Colonic mucosa (tissue), 4 donors: ENCODE measurements at regions not wholly inside any gene's neighbourhood (a gene's known extent, or its start where the extent isn't known, plus 50 kb on each side); places are given as distances from the start of the nearest gene placed in this dataset.

Experiments used
- DNase-seq: peaks from one replicate; pipeline ENCODE4 v3.0.0-alpha.2; 2020
- H3K27ac ChIP-seq: fragments of 200-600 bp; one replicate; pipeline ENCODE4 v1.8.0; 2021
- H3K27me3 ChIP-seq: fragments of 200-600 bp; one replicate; pipeline ENCODE4 v1.8.0; 2021
- H3K36me3 ChIP-seq: fragments of 200-600 bp; one replicate; pipeline ENCODE4 v1.8.0; 2021
- H3K4me1 ChIP-seq: fragments of 200-600 bp; one replicate; pipeline ENCODE4 v1.8.0; 2021; ENCODE audit warnings: mild to moderate bottlenecking
- H3K4me3 ChIP-seq: fragments of 200-600 bp; one replicate; pipeline ENCODE4 v1.8.0; 2021
- H3K9ac ChIP-seq, 2 donors: one replicate each; pipeline ENCODE4 v1.7.0; 2013; ENCODE audit warnings: control low read depth in 2 of 2, low read depth in 2 of 2, low read length in 2 of 2
- H3K9me3 ChIP-seq: fragments of 200-600 bp; one replicate; pipeline ENCODE4 v1.8.0; 2021
- CTCF ChIP-seq: fragments of 200-600 bp; IDR thresholded peaks from one replicate; pipeline ENCODE4 v1.8.0; 2022; ENCODE audit warnings: antibody characterized with exemption, mild to moderate bottlenecking
- intact Hi-C: fragments of 100-400 bp; cut with DNase I; formaldehyde crosslinking; loops from one replicate; pipeline ENCODE4 v1.14.1; 2022
- donor health status: healthy.
- donor health status: DM: no; HTN: no; CAD: no.
- donor health status: DM: no; HTN: no; CAD: no.

GRCh38 chr22:44599084-44599483, 101.1 kb upstream of the RTL6 start:
- H3K4me3 ChIP-seq, result no peak overlapping the region
- no peaks in the 10 kb centered on the region for H3K36me3 ChIP-seq
- no peak overlapping the region for H3K27ac ChIP-seq
- no peaks in the 10 kb centered on the region for H3K9me3 ChIP-seq
- H3K27me3 ChIP-seq, result peaks cover 3% of the 10 kb centered on the region
- H3K9ac ChIP-seq, result no peak overlapping the region
- TF ChIP-seq CTCF, result no peak
- H3K4me1 ChIP-seq, result no peaks in the 10 kb centered on the region
- intact Hi-C loops, result no loop called here
- DNase-seq, result no peak

DNA sequence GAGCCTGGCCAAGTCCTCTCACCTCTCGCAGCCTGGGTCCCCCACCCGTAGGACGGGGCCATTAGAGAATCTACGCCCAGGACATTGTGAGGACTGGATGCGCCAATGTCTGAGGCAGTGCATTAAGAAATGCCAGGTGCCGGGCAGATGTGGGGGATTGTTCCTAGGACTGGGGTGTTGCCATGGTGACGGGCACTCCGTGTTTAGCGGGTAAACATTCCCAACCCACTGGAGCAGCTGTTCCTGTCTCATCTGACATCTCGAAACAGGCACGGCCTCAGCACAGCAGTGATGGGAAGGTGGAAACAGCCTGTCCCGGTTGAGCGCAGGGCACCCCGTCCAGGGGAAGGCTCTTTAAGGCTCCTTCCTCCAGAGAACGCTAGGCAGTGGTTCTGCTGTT, 99.6 kb upstream of the RTL6 start:
- DNase-seq, result no peak
- no peak for TF ChIP-seq CTCF
- Histone ChIP-seq H3K9me3 (no peaks in the 10 kb centered on the region), H3K4me1 (no peaks in the 10 kb centered on the region), H3K27me3 (peaks cover 3% of the 10 kb centered on the region), H3K36me3 (no peaks in the 10 kb centered on the region), H3K9ac (peak overlapping the region in 1 of 2 donors; percentile 24), H3K4me3 (no peak overlapping the region), H3K27ac (no peak overlapping the region)
- intact Hi-C loops, result no loop called here

DNA sequence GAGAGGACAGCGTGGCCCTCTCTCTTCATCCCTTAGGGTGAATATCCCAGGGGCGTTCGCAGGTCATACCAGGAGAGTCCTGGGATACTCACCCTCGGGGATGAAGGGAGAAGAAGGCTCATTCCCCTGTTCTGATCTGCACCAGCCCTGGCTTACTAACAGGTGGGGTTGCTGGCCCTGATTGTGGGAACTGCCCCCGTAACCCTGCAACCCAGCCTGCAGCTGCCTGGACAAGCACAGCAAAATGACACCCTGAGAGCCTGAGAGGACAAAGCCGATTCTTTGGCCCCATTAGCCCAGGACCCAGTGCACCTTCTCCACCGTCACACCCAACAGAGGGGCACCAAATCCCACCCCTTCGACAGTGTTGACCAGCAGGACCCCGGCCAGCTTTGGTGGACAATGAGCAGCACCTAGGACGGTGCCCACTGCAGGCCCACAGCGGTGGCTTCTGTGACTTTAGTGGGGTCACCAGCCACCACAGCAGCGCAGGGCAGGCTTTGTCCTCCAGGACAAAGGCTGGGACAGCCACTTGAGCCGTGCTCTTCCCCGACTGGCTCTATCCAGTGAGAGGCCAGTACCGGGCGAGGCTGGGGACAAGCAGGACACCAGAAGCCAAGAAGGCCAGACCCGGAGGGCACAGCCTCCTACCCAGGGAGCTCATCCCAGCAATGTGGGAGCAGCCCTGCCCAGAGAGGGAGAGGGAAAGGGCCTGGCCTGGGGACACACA, 98.5 kb upstream of the RTL6 start:
- Histone ChIP-seq H3K27me3 (peaks cover 3% of the 10 kb centered on the region), H3K27ac (no peak overlapping the region), H3K4me1 (no peaks in the 10 kb centered on the region), H3K9me3 (no peaks in the 10 kb centered on the region), H3K36me3 (no peaks in the 10 kb centered on the region), H3K4me3 (no peak overlapping the region), H3K9ac (no peak overlapping the region)
- TF ChIP-seq CTCF, result no peak
- no peak for DNase-seq
- intact Hi-C loops, result no loop called here

- no peak overlapping the region for H3K27ac ChIP-seq
- H3K9me3 ChIP-seq, result no peaks in the 10 kb centered on the region
- no peak overlapping the region for H3K4me3 ChIP-seq
- DNase-seq, result no peak
- TF ChIP-seq CTCF, result no peak
- H3K9ac ChIP-seq, result no peak overlapping the region
- no peaks in the 10 kb centered on the region for H3K36me3 ChIP-seq
- intact Hi-C loops, result no loop called here
- peaks cover 3% of the 10 kb centered on the region for H3K27me3 ChIP-seq
- no peaks in the 10 kb centered on the region for H3K4me1 ChIP-seq
Measured at GRCh38 chr22:44595841-44596341, 97.9 kb upstream of the RTL6 start.

DNA sequence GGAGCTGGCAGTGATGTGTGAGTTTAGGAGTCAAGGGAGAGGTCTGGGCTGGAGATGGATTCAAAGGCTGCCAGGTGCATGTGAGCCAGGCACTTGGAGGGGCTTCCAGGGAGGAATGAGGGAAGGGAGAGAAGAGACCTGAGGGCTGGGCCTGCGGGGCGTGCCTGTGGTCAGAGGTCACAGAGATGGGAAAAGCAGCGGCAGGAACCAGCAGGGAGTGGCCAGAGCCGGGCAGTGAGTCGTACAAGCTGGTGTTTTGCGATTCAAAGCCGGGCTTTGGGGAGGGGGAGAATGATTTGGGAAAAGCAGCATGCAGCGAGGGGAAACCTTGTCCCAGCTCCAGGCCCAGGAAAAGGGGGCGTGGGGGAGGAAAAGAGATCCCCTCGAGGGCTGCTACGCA, 96.9 kb upstream of the RTL6 start:
- Histone ChIP-seq H3K27ac (no peak overlapping the region), H3K9ac (no peak overlapping the region), H3K4me1 (no peaks in the 10 kb centered on the region), H3K9me3 (no peaks in the 10 kb centered on the region), H3K4me3 (no peak overlapping the region), H3K36me3 (no peaks in the 10 kb centered on the region), H3K27me3 (peaks cover 3% of the 10 kb centered on the region)
- TF ChIP-seq CTCF, result no peak
- intact Hi-C loops, result no loop called here
- no peak for DNase-seq
